ENCODE measurements at regions not wholly inside any gene's neighbourhood (a gene's known extent, or its start where the extent isn't known, plus 50 kb on each side); places are given as distances from the start of the nearest gene placed in this dataset.

DNA sequence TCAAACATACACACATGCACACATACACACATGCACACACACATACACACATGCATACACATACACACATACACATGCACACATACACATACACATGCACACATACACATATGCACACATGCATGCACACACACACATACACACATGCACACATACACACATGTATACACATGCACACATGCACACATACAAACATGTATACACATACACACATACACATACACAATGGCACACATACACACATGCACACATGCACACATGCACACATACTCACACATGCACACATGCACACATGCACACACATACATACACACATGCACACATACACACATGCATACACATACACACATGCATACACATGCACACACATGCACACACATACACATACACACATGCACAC is 137.2 kb downstream of the ACKR3 start:
- no peak for TF ChIP-seq ZNF671 (CRISPR knock-in tag; IDR thresholded peaks at IDR 0.05)
- TF ChIP-seq MAX (CRISPR knock-in tag; IDR thresholded peaks at IDR 0.05), result no peak
- TF ChIP-seq, protein P1, sequence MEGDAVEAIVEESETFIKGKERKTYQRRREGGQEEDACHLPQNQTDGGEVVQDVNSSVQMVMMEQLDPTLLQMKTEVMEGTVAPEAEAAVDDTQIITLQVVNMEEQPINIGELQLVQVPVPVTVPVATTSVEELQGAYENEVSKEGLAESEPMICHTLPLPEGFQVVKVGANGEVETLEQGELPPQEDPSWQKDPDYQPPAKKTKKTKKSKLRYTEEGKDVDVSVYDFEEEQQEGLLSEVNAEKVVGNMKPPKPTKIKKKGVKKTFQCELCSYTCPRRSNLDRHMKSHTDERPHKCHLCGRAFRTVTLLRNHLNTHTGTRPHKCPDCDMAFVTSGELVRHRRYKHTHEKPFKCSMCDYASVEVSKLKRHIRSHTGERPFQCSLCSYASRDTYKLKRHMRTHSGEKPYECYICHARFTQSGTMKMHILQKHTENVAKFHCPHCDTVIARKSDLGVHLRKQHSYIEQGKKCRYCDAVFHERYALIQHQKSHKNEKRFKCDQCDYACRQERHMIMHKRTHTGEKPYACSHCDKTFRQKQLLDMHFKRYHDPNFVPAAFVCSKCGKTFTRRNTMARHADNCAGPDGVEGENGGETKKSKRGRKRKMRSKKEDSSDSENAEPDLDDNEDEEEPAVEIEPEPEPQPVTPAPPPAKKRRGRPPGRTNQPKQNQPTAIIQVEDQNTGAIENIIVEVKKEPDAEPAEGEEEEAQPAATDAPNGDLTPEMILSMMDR (IDR thresholded peaks at IDR 0.05), result no peak
- no peak for TF ChIP-seq ZNF232 (CRISPR knock-in tag; IDR thresholded peaks at IDR 0.05)
- no peak for TF ChIP-seq MYBL2 (CRISPR knock-in tag; IDR thresholded peaks at IDR 0.05)
- no peak for TF ChIP-seq ZNF219 (CRISPR knock-in tag; IDR thresholded peaks at IDR 0.05; ENCODE audit: borderline replicate concordance)
- no peak for TF ChIP-seq ZMAT4 (CRISPR knock-in tag; IDR thresholded peaks at IDR 0.05)
- TF ChIP-seq, protein P2, sequence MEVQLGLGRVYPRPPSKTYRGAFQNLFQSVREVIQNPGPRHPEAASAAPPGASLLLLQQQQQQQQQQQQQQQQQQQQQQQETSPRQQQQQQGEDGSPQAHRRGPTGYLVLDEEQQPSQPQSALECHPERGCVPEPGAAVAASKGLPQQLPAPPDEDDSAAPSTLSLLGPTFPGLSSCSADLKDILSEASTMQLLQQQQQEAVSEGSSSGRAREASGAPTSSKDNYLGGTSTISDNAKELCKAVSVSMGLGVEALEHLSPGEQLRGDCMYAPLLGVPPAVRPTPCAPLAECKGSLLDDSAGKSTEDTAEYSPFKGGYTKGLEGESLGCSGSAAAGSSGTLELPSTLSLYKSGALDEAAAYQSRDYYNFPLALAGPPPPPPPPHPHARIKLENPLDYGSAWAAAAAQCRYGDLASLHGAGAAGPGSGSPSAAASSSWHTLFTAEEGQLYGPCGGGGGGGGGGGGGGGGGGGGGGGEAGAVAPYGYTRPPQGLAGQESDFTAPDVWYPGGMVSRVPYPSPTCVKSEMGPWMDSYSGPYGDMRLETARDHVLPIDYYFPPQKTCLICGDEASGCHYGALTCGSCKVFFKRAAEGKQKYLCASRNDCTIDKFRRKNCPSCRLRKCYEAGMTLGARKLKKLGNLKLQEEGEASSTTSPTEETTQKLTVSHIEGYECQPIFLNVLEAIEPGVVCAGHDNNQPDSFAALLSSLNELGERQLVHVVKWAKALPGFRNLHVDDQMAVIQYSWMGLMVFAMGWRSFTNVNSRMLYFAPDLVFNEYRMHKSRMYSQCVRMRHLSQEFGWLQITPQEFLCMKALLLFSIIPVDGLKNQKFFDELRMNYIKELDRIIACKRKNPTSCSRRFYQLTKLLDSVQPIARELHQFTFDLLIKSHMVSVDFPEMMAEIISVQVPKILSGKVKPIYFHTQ (CRISPR knock-in tag; IDR thresholded peaks at IDR 0.05), result no peak
- TF ChIP-seq IRF1 (CRISPR knock-in tag; IDR thresholded peaks at IDR 0.05), result no peak
- no peak for TF ChIP-seq SP1 (CRISPR knock-in tag; conservative IDR thresholded peaks at IDR 0.05)
- no peak for TF ChIP-seq ZNF121 (CRISPR knock-in tag; IDR thresholded peaks at IDR 0.05)
- no peak for TF ChIP-seq GTF2I (CRISPR knock-in tag; conservative IDR thresholded peaks at IDR 0.05)
- no peak for TF ChIP-seq JUN (CRISPR knock-in tag; IDR thresholded peaks at IDR 0.05)
- TF ChIP-seq RORB (CRISPR knock-in tag; IDR thresholded peaks at IDR 0.05), result no peak
